ENCODE measurements at regions not wholly inside any gene's neighbourhood (a gene's known extent, or its start where the extent isn't known, plus 50 kb on each side); places are given as distances from the start of the nearest gene placed in this dataset.

- DNase-seq: no peak
These were observed 50.0 kb upstream of the LCTL start for GRCh38 chr15:66615846-66616245.

DNA sequence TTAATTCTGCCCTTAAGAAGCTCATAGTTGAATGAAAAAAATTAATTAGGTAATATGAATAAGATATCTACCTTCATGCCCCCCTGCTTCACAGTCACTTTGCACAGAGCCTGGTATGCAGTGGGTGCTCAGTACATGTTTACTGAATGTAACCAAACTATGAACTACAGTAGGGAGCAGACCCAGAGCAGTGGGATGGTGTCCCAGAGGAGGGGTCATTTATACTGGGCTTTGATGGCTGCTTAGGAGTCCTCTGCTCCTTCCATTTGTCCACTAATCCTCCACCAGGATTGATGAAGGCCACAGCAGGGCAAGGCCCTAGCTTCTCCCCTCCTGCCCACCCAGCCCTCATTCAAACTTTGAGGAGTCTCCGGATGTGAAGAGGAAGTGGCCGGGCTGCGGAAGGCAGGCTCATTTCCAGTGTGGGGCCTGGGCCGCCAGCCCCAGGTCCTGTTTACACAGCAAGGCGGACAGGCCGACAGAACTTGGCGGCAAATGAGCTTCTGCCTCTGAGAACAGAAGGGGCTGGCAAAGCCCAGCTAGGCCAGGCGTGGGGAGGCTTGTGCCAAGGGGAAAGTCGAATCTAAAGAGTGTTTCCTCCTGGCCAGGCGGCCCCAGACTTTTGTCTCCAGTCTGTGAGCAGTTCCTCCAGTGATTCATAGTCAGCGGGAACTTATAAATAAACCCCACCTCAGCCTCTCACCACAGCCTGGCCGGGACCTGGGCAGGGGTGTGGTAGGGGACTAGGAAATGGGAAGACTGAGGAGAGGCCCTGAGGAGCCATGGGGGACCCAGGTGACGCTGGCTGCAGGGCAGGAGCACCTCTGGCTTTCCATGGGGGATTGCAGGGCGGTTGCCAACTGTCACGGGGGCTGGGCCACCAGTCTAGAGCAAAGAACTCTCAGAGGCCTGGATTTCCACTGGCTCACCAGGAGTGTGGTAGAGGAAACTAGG is 51.6 kb upstream of the LCTL start:
- no peak for DNase-seq

DNA sequence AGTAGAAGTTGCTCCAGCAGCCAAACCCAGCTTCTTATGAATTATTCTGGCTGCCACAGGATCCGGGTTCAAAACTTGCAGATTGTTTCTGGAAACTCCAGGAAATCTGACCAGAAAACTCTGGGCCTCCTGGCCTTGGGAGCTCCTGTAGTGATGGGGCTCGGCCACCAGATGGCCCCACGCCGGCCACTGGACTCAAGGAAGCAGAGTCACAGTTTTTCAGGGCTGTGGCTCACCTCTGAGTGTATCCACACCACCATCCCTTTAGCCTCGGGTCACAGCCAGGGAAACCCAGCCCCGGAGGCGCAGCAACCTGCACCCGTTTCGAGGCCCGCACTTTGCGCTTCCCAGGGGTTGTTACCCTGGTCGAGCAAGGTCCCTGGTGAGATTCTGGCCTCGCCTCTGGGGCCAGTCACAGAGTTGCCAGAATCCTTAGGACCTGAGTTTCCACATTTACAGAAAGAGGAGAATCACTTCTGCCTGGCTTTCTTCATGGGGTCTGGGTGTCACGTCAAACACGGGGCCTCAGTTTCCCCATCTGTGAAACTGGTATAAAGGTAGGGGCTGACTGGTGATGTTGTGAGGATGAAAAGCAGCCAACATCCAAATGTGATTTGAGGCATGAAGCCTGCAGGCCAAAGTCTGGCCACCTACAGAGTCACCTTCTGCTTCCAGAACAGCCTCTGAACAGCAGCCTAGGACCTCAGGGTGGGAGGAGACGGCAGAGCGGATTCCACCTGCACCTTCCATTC is 53.5 kb upstream of the LCTL start:
- DNase-seq: peak; percentile 7

DNA sequence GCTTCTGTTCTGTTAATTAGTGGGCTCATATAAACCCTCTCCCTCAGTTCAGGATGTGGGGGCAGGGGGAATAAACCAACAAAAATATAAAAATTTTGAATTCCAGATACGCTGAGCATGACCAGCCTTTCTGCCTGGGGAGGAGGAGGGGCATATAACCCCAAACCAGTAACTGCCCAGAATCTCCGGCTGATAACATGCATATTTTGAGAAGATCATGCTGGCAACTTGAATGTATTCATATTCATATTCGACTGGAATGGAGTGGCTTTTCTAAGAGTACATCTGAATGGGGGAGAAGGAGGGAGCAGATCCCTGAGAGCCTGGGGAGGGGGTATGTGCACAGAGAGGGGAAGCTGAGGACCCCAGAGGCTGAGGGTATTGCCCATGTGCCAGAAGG is 54.5 kb upstream of the LCTL start:
- DNase-seq: no peak

- no peak for DNase-seq
These were observed 55.0 kb upstream of the LCTL start for GRCh38 chr15:66620744-66621344.

DNA sequence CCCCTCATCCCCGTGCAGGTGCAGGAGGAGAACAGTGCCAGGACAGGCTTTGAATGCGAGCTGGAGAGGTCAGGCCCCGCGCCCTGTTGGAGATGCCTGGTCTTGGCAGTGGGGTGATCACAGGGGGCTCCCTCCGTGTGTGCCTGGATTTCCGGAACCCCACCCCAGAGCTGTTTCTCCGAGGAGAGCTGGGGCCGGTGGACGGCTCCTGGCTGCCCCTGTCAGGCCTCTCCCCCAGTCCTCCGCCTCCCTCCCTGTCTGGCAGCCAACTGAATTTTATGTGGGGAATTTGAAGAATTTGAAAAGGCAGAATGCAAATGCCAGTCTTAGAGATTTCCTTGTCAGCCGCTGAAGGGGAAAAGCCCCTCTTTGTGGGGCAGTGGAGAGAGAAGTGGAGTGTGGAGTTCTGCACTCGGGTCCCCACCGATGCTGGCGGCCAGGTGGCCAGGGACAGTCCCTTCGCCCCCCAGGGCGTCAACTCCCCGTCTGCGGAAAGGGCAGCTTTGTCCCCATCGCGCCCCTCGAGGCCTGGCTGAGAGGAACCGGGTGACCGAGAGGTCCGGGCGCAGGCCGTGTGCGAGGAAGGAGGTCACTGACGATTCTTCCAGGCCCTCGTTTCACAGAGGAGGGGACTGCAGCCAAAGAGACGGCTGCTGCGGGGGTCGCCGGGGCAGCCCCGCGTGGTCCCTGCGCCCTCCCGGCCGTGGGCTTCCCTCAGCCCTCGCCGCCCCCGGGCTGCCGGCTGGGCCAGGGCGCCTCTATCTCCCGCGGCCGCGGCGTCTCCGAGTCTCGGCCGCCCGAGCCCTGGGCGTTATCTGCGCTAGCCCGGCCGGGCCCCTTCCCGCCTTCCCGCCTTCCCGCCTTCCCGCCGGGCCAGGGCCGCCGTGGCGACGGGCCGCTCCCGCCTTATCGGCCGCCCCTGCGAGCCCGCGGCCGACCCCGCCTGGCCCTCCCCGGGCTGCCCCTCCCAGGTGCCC is 56.0 kb upstream of the LCTL start:
- no peak for DNase-seq

- no peak for DNase-seq
These were observed 56.8 kb upstream of the LCTL start for GRCh38 chr15:66622591-66623022.

GRCh38 chr15:66623801-66624453 is 58.1 kb upstream of the LCTL start:
- DNase-seq: no peak

- no peak for DNase-seq
These were observed 59.7 kb upstream of the LCTL start for GRCh38 chr15:66625531-66625930.

DNA sequence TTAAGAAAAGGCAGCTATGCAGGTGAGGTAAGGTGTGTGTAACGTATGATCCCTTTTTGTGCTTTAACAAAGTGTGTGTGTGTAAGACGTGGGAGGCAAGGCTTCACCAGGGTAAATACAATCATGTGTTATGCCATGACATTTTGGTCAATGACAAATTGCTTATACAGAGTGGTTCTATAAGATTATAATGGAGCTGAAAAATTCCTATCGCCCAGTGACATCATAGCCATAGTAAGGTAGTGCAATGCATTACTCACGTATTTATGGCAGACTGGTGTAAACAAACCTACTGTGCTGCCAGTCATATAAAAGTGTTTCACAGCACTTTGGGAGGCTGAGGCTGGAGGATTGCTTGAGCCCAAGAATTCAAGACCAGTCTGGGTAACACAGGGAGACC is 60.2 kb upstream of the LCTL start:
- DNase-seq: no peak

DNA sequence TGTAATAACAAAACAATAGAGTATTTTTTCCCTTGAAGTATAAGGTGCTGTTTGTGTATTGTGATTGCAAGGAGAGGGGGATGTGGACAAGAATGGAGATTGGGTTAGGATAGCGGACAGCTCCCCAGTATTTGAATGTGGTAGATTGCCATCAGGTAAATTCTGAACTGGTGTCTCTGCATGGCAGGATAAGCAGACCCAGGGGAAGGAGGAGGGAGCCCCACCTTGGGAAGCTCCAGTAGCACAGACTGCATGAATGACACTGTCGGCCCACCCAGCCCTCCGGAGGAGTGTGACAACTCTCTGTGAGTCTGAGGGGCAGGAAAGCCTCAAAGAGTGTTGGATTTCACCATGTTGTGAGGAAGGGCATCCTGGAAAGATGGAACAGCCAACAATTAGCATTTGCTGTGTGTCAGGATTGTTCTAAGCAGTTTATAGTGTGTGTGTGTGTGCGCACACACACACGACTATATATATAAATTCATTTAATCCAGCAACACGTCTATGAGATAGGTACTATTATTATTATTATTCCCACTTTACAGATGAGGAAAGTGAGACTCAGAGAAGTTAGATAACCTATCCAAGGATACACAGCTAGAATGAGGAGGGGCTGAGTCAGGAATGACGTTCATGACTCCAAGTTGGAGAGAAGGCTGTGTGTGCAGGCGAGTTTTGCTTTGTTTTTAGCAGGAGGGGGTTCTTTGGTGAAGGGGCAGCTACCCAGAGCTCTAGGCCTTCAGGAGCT is 63.4 kb upstream of the LCTL start:
- DNase-seq: no peak

- DNase-seq: no peak
These were observed 64.2 kb upstream of the LCTL start for GRCh38 chr15:66629817-66630576.

- DNase-seq: no peak
These were observed 65.1 kb upstream of the LCTL start for GRCh38 chr15:66630801-66631351.

- DNase-seq: no peak
These were observed 65.9 kb upstream of the LCTL start for GRCh38 chr15:66631616-66632263.

DNA sequence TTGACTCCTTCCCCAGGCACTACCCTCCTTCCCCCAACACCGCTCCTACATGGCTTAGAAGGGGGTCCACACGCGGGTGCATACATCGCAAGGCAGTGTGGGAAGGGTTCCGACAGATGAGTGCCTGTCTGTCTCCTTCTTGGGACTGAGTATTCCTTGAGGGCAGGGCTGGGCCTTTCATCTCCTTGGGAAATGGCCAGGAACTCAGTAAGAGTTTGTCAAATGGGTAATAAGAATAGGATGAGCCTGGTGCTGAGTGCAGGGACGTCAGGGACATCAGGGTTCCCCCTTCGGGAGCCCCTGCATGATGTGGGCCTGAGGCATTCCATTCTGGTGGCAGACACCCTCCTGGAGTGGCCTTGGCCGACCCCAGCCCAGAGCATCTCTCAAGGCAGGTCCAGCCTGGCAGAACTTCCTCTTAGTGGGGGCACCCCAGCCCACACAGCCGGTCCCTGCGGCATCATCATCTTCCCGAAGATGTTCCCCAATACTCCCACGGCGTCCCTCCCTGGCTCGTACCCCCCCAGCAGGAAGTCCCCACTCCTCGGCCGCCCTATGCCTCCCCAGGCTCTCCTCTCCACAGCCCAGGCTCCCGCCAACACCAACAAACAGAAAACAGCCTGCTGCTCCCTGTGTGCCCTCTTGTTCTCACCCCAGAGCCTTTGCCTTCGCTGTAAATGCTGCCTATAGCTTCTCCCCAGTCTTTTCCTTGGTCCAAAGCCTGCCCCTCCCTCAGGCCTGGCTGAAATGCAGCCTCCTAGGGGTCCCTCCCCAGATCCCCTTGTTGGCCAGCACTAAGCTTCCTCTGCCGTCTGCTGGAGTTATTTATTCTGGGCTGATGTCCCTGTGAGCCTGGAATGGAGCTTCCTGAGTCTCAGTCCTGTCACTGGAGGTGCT is 67.5 kb upstream of the LCTL start:
- no peak for DNase-seq

DNA sequence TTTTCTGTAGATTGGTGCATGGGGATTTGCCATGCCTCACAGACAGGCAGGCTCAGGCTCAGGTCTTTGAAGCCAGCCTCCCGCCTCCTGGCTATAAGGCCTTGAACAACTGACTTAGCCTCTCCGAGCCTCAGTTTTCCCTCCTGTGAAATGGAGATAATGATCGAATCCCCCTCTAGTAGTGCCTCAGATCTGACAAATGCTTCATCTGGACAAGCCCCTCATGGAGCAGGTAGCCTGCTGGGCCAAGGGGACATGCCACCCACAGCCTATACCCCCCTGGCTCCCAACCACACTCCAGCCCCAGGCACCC is 68.1 kb upstream of the LCTL start:
- no peak for DNase-seq

GRCh38 chr15:66634540-66634939 is 67.5 kb upstream of the SMAD6 start:
- no peak for DNase-seq

GRCh38 chr15:66635006-66635405 is 67.0 kb upstream of the SMAD6 start:
- DNase-seq: no peak

DNA sequence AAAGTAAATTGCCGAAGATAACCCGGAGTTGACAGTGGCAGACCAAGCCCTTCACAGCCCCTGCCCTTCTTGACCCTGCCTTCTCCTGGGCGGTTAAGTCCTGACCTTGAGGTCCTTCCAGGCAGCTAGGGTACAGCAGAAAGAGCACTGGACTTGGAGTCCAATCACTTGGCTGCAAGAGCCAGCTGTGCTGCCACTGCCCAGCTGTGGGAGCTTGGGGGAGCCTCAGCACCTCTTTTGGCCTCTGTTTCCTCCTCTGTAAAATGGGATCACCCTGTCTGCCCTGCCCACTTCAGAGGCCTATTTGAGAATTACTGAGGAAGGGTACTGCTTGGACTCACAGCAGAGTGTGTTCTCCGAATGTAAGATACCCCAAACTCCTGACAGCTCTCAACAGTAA is 66.2 kb upstream of the SMAD6 start:
- DNase-seq: no peak
